ENCODE measurements at regions not wholly inside any gene's neighbourhood (a gene's known extent, or its start where the extent isn't known, plus 50 kb on each side); places are given as distances from the start of the nearest gene placed in this dataset.

DNA sequence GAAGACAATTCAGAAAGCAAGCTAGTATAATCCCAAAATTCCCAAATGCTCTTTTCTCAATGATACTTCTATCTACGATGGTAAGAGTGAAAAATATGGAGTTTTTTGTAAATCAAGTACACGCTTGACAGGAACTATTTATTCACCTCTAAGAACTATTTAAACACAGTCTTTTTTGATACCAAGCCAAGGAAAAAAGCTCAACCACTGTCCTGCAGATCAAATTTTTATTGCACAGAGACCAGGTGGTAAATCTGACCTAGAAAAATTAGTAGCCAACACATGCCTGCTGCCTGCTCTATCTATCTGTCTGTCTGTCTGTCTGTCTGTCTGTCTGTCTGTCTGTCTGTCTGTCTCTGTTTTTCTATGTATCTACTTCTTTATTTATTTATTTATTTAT lies 292.2 kb downstream of the MZT1 start:
- no peaks in the 10 kb centered on the region for H3K36me3 ChIP-seq (ENCODE audit: low read depth, low read length)
- no peak for ATAC-seq
- H3K4me2 ChIP-seq (ENCODE audit: low read length), result no peak overlapping the region
- no peaks in the 10 kb centered on the region for H4K20me1 ChIP-seq (ENCODE audit: low read length)
- ChIA-PET POLR2A (ENCODE audit: unreplicated experiment) (no interaction called here), CTCF (no interaction called here)
- H3K9me2 ChIP-seq (replicated peaks; ENCODE audit: low read length), result no peaks in the 10 kb centered on the region
- no peak overlapping the region for H2AFZ ChIP-seq (ENCODE audit: low read length)
- no peak overlapping the region for H3K4me3 ChIP-seq (ENCODE audit: low read length)
- no peaks in the 10 kb centered on the region for H3K79me2 ChIP-seq (ENCODE audit: low read length)
- H3K4me1 ChIP-seq (ENCODE audit: insufficient read depth, low read length), result no peaks in the 10 kb centered on the region
- H3K27ac ChIP-seq (ENCODE audit: low read length), result no peak overlapping the region
- no peaks in the 10 kb centered on the region for H3K9me3 ChIP-seq (ENCODE audit: low read length)
- no peak overlapping the region for H3K9ac ChIP-seq (ENCODE audit: low read length)
- no peak for TF ChIP-seq EZH2phosphoT487 (IDR thresholded peaks at IDR 0.05; ENCODE audit: borderline replicate concordance, low read length)
- TF ChIP-seq, protein P1, sequence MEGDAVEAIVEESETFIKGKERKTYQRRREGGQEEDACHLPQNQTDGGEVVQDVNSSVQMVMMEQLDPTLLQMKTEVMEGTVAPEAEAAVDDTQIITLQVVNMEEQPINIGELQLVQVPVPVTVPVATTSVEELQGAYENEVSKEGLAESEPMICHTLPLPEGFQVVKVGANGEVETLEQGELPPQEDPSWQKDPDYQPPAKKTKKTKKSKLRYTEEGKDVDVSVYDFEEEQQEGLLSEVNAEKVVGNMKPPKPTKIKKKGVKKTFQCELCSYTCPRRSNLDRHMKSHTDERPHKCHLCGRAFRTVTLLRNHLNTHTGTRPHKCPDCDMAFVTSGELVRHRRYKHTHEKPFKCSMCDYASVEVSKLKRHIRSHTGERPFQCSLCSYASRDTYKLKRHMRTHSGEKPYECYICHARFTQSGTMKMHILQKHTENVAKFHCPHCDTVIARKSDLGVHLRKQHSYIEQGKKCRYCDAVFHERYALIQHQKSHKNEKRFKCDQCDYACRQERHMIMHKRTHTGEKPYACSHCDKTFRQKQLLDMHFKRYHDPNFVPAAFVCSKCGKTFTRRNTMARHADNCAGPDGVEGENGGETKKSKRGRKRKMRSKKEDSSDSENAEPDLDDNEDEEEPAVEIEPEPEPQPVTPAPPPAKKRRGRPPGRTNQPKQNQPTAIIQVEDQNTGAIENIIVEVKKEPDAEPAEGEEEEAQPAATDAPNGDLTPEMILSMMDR (conservative IDR thresholded peaks at IDR 0.05; ENCODE audit: low read depth, low read length), result no peak
- TF ChIP-seq EZH2 (IDR thresholded peaks at IDR 0.05; ENCODE audit: low read length, unreplicated experiment), result no peak
- BruUV-seq (replicated peaks), result no TSS peak
- intact Hi-C loops (cut with micrococcal nuclease), result no loop called here
- no peaks in the 10 kb centered on the region for H3K27me3 ChIP-seq (ENCODE audit: low read length)
- no peak for DNase-seq
- H3F3A ChIP-seq (ENCODE audit: low read length, unreplicated experiment), result no peaks in the 10 kb centered on the region

DNA sequence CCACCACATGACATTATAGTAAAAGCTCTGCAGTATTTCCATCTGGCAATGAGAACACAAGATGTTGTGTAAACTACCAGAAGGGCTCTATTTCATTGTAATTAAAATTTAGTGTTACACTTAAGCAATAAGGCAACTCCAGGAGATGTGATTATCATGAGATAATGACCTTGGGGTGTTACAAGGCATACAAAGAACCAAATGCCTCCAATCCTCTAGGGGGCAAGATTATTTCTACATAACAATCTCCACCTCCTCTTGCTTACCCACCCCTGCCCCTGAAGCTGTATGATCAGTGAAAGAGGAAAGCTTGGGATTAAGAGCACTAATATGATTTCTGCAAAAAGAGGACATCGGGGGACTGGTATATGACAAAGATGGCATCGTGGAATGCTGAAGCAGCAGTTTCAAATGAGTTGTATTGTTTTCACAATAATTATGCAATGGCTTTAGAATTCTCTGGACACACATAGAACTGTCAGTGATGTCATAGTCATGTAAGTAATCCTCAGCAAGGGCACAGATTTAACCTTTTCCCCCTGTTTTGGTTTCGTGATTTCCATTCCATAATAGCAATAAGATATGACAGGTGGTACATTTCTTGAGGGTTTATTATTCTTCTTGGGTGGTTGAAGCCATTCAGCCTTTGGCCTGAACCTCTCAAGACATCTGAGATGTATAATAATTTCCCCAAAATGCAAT lies 295.3 kb downstream of the MZT1 start:
- intact Hi-C loops (cut with micrococcal nuclease), result no loop called here

DNA sequence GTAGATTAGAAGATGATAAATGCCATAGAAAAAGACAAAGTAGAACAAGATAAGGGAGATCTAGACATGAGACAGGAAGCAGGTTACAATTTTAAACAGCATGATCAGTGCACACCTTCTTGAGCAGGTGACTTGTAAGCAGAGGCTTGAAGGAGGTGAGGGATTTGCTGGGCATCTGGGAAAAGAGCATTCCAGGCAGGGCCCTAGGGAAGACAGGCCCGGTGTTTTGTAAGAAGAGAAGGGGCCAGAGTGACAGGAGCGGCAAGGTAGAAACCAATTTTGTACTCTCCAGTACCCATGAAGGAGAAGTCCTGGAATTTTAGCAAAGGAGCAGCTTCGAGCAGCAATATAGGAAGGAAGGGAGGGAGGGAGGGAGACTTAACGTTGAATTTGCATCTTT lies 296.5 kb downstream of the MZT1 start:
- POLR2A ChIA-PET (ENCODE audit: unreplicated experiment), result no interaction called here
- intact Hi-C loops (cut with micrococcal nuclease), result no loop called here
- no peak overlapping the region for H3K9ac ChIP-seq (ENCODE audit: low read length)

More for the DNA sequence above, 295.3 kb downstream of the MZT1 start:
- no peaks in the 10 kb centered on the region for H3K4me1 ChIP-seq (ENCODE audit: insufficient read depth, low read length)
- no peaks in the 10 kb centered on the region for H4K20me1 ChIP-seq (ENCODE audit: low read length)
- no peaks in the 10 kb centered on the region for H3K79me2 ChIP-seq (ENCODE audit: low read length)
- no peak overlapping the region for H3K4me2 ChIP-seq (ENCODE audit: low read length)
- ChIA-PET POLR2A (ENCODE audit: unreplicated experiment) (no interaction called here), CTCF (no interaction called here)
- H3K27me3 ChIP-seq (ENCODE audit: low read length), result no peaks in the 10 kb centered on the region
- no TSS peak for BruUV-seq (replicated peaks)
- H2AFZ ChIP-seq (ENCODE audit: low read length), result no peak overlapping the region
- H3K27ac ChIP-seq (ENCODE audit: low read length), result no peak overlapping the region
- no peaks in the 10 kb centered on the region for H3K9me3 ChIP-seq (ENCODE audit: low read length)
- no peak overlapping the region for H3K9ac ChIP-seq (ENCODE audit: low read length)
- no peaks in the 10 kb centered on the region for H3K9me2 ChIP-seq (replicated peaks; ENCODE audit: low read length)
- H3K4me3 ChIP-seq (ENCODE audit: low read length), result no peak overlapping the region
- no peaks in the 10 kb centered on the region for H3K36me3 ChIP-seq (ENCODE audit: low read depth, low read length)
- DNase-seq (no peak), ATAC-seq (no peak)
- H3F3A ChIP-seq (ENCODE audit: low read length, unreplicated experiment), result no peaks in the 10 kb centered on the region
- TF ChIP-seq, protein P1 (conservative IDR thresholded peaks at IDR 0.05; ENCODE audit: low read depth, low read length), result no peak
- no peak for TF ChIP-seq EZH2phosphoT487 (IDR thresholded peaks at IDR 0.05; ENCODE audit: borderline replicate concordance, low read length)
- TF ChIP-seq EZH2 (IDR thresholded peaks at IDR 0.05; ENCODE audit: low read length, unreplicated experiment), result no peak

More for the DNA sequence above, 296.5 kb downstream of the MZT1 start:
- DNase-seq (no peak), ATAC-seq (no peak)
- Histone ChIP-seq H3K4me3 (ENCODE audit: low read length) (no peak overlapping the region), H2AFZ (ENCODE audit: low read length) (no peak overlapping the region), H3K36me3 (ENCODE audit: low read depth, low read length) (no peaks in the 10 kb centered on the region), H3K27me3 (ENCODE audit: low read length) (no peaks in the 10 kb centered on the region), H3K79me2 (ENCODE audit: low read length) (no peaks in the 10 kb centered on the region), H3F3A (ENCODE audit: low read length, unreplicated experiment) (no peaks in the 10 kb centered on the region), H3K4me1 (ENCODE audit: insufficient read depth, low read length) (no peaks in the 10 kb centered on the region), H3K9me3 (ENCODE audit: low read length) (no peaks in the 10 kb centered on the region), H3K4me2 (ENCODE audit: low read length) (no peak overlapping the region), H3K27ac (ENCODE audit: low read length) (no peak overlapping the region), H3K9me2 (replicated peaks; ENCODE audit: low read length) (no peaks in the 10 kb centered on the region), H4K20me1 (ENCODE audit: low read length) (no peaks in the 10 kb centered on the region)
- TF ChIP-seq EZH2 (IDR thresholded peaks at IDR 0.05; ENCODE audit: low read length, unreplicated experiment), result no peak
- TF ChIP-seq, protein P1 (conservative IDR thresholded peaks at IDR 0.05; ENCODE audit: low read depth, low read length), result no peak
- TF ChIP-seq EZH2phosphoT487 (IDR thresholded peaks at IDR 0.05; ENCODE audit: borderline replicate concordance, low read length), result no peak
- CTCF ChIA-PET, result no interaction called here
- no TSS peak for BruUV-seq (replicated peaks)
